ENCODE measurements at regions not wholly inside any gene's neighbourhood (a gene's known extent, or its start where the extent isn't known, plus 50 kb on each side); places are given as distances from the start of the nearest gene placed in this dataset.

DNA sequence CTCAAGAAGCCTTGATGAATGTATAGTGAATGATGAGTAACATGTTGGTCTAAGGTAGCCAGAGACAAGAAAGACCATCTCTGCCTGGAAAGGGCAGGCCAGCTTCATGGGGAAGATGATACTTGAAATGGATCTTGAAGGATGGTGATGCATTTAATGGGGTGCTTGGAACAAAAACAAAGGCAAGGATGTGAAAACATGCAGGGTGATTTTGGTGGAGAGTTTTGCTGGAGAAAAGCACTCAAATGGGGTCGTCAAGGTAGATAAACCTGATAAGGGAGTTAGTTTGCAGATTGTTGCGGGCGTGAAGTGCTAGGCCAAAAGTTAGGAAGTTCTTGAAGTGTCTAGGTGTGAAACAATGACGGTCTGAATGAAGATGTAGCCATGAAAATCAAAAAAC, 205.4 kb downstream of the HLX start:
- no peaks in the 10 kb centered on the region for H3K36me3 ChIP-seq
- WGBS, 5 donors: 87 to 93% (median 91%) methylated on average over 4 of the region's 4 CpGs
- peaks cover 0 to 16% (median 2%) of the 10 kb centered on the region in 6 donors for H3K4me1 ChIP-seq
- no peak overlapping the region for H3K27ac ChIP-seq
- H3K4me3 ChIP-seq: no peak overlapping the region
- TF ChIP-seq CTCF (IDR thresholded peaks at IDR 0.05 in 8 of 11, conservative IDR thresholded peaks at IDR 0.05 in 3 of 11): no peak
- no peak for TF ChIP-seq POLR2AphosphoS5 (IDR thresholded peaks at IDR 0.05)
- no peak for TF ChIP-seq POLR2A (IDR thresholded peaks at IDR 0.05)
- H3K27me3 ChIP-seq (replicated peaks in 1 of 7): no peaks in the 10 kb centered on the region
- intact Hi-C loops (cut with DNase I; ENCODE audit: low total_unique reads): no loop called here
- no peaks in the 10 kb centered on the region for H3K9me3 ChIP-seq
- DNase-seq: no peak

- Histone ChIP-seq H3K4me1 (peaks cover 0 to 16% (median 2%) of the 10 kb centered on the region in 6 donors), H3K36me3 (no peaks in the 10 kb centered on the region), H3K27ac (no peak overlapping the region), H3K9me3 (no peaks in the 10 kb centered on the region), H3K4me3 (no peak overlapping the region), H3K27me3 (replicated peaks in 1 of 7) (no peaks in the 10 kb centered on the region)
- no peak for DNase-seq
- intact Hi-C loops (cut with DNase I; ENCODE audit: low total_unique reads): no loop called here
- TF ChIP-seq CTCF (IDR thresholded peaks at IDR 0.05 in 8 of 11, conservative IDR thresholded peaks at IDR 0.05 in 3 of 11) (no peak), POLR2AphosphoS5 (IDR thresholded peaks at IDR 0.05) (no peak), POLR2A (IDR thresholded peaks at IDR 0.05) (no peak)
- WGBS, 5 donors: 70 to 90% (median 83%) methylated on average over 2 of the region's 2 CpGs
These were observed 206.6 kb downstream of the HLX start for GRCh38 chr1:221085701-221086375.

- TF ChIP-seq POLR2A (IDR thresholded peaks at IDR 0.05) (no peak), POLR2AphosphoS5 (IDR thresholded peaks at IDR 0.05) (no peak), CTCF (IDR thresholded peaks at IDR 0.05 in 8 of 11, conservative IDR thresholded peaks at IDR 0.05 in 3 of 11) (no peak)
- no peak for DNase-seq
- Histone ChIP-seq H3K4me3 (no peak overlapping the region), H3K36me3 (no peaks in the 10 kb centered on the region), H3K27me3 (replicated peaks in 1 of 7) (no peaks in the 10 kb centered on the region), H3K27ac (no peak overlapping the region), H3K9me3 (peaks cover 0 to 4% (median 0%) of the 10 kb centered on the region in 8 donors), H3K4me1 (peaks cover 0 to 16% (median 2%) of the 10 kb centered on the region in 6 donors)
- 86 to 97% (median 91%) methylated on average over 2 of the region's 2 CpGs for WGBS, 5 donors
- intact Hi-C loops (cut with DNase I; ENCODE audit: low total_unique reads): no loop called here
These were observed 208.7 kb downstream of the HLX start for GRCh38 chr1:221087919-221088318.

DNA sequence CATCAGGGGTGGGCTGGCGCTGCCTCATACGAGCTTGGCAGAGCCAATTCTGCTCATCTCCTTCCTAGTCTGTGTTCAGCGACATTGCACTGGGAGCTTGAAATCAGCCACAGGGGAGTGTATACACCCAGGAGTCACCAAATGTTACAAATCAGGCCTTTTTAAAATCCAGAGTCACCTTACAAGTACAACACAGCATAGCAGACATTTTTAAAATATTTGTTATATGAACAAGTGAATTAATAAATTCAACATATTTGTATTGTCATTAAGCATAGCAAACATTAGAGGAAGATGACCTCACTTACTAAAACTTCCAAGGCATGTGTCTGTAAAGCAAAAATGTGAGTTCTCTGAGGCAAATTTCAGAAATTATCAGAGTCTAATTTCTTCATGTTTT, 210.0 kb downstream of the HLX start:
- peaks cover 0 to 23% (median 2%) of the 10 kb centered on the region in 6 donors for H3K4me1 ChIP-seq
- peaks cover 0 to 4% (median 0%) of the 10 kb centered on the region in 8 donors for H3K9me3 ChIP-seq
- no peak overlapping the region for H3K27ac ChIP-seq
- H3K36me3 ChIP-seq: no peaks in the 10 kb centered on the region
- WGBS, 5 donors: 83 to 94% (median 94%) methylated on average over 3 of the region's 3 CpGs
- H3K27me3 ChIP-seq (replicated peaks in 1 of 7): no peaks in the 10 kb centered on the region
- intact Hi-C loops (cut with DNase I; ENCODE audit: low total_unique reads): no loop called here
- H3K4me3 ChIP-seq: no peak overlapping the region
- DNase-seq: no peak
- TF ChIP-seq POLR2A (IDR thresholded peaks at IDR 0.05) (no peak), POLR2AphosphoS5 (IDR thresholded peaks at IDR 0.05) (no peak), CTCF (IDR thresholded peaks at IDR 0.05 in 8 of 11, conservative IDR thresholded peaks at IDR 0.05 in 3 of 11) (no peak)

Data from spleen (tissue), 11 donors.